ENCODE measurements at regions not wholly inside any gene's neighbourhood (a gene's known extent, or its start where the extent isn't known, plus 50 kb on each side); places are given as distances from the start of the nearest gene placed in this dataset.

DNA sequence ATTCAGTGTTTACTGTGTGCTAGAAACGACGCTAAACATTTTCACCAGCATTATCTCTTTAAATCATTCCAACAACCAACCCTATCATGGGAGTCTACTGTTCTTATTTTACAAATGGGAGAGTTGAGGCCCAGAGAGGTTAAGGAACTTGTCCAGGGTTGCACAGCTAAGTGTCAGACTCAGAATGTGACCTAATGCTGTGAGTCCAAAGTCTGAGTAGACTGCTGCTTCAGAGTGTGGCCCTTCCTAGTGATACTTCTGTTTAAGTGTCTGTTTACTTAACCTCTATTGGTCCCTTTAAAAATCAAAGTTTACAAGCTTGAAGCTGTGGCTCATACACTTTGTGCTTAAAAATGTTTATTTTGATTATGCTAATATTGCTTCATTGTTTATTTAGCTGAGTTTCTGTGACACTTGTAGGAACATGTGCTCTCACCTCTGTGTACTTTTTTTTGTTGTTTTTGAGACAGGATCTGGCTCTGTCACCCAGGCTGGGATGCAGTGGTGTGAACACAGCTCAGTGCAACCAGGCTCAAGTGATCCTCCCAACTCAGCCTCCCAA lies 84.4 kb upstream of the SYPL1 start:
- peaks cover 24% of the 10 kb centered on the region for H3K27me3 Mint-ChIP-seq (ENCODE audit: low read depth)
- H3K4me1 Mint-ChIP-seq (ENCODE audit: low read depth): no peaks in the 10 kb centered on the region
- no peak overlapping the region for H3K27ac Mint-ChIP-seq
- no peaks in the 10 kb centered on the region for H3K9me3 Mint-ChIP-seq
- no peaks in the 10 kb centered on the region for H3K36me3 Mint-ChIP-seq (ENCODE audit: low read depth)
- no peak overlapping the region for H3K4me3 Mint-ChIP-seq
- DNase-seq (ENCODE audit: low spot score): no peak

DNA sequence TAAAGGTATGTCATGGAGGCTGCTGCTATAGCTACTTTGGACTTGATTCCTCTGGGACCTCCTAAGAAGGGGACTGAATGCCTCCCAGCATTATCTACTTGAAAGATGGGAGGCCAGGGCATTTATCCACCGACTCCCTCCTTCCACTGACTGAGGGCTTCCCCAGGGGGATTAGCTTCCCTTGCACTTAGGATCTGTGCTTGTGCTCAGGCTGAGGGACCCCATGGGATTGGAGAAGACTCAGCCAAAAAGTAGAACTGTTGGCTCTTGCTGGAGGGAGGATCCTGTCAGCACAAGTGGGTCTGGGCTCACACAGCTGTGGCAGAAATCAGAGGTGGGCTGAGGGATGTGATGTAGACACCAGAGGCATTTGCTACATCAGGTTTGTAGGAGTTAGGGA lies 81.5 kb upstream of the SYPL1 start:
- Mint-ChIP-seq H3K27me3 (ENCODE audit: low read depth) (peaks cover 30% of the 10 kb centered on the region), H3K27ac (no peak overlapping the region), H3K9me3 (no peaks in the 10 kb centered on the region), H3K36me3 (ENCODE audit: low read depth) (no peaks in the 10 kb centered on the region), H3K4me3 (no peak overlapping the region), H3K4me1 (ENCODE audit: low read depth) (no peaks in the 10 kb centered on the region)
- DNase-seq (ENCODE audit: low spot score): no peak

DNA sequence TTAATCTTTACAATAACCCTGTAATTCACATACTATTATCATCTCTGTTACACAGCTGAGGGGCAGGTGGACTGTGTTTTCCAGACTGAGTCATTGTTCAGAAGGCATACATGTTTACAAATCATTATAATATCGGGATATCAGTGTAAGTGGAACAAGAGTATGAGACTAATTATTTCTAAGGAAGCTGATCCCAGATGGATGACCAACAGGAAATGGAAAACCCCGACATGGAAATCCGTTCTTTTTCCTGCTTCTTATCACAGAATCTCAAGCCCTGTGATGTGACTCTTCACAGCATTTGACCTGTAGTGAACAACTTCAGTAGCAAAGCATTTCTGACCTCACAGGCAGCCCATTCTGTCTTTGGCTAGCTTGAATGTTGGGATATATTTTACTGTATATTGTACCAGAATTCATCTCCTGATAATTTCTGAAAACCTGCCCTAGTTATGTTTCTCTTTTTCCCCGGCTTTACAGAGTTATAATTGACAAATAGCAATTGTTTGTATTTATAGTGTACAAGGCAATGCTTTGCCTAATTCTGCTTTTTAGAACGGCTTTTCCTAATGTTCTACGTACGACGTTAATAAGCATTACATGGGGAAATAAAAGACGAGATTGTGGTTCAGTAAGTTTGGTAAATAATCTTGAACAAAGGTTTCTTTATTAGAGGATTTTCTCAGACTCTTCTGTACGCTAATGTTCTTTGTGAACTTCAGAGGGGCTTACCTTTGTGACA lies 78.6 kb upstream of the SYPL1 start:
- Mint-ChIP-seq H3K4me1 (ENCODE audit: low read depth) (no peaks in the 10 kb centered on the region), H3K36me3 (ENCODE audit: low read depth) (no peaks in the 10 kb centered on the region), H3K27ac (no peak overlapping the region), H3K9me3 (no peaks in the 10 kb centered on the region), H3K4me3 (no peak overlapping the region), H3K27me3 (ENCODE audit: low read depth) (peaks cover 31% of the 10 kb centered on the region)
- DNase-seq (ENCODE audit: low spot score): no peak

DNA sequence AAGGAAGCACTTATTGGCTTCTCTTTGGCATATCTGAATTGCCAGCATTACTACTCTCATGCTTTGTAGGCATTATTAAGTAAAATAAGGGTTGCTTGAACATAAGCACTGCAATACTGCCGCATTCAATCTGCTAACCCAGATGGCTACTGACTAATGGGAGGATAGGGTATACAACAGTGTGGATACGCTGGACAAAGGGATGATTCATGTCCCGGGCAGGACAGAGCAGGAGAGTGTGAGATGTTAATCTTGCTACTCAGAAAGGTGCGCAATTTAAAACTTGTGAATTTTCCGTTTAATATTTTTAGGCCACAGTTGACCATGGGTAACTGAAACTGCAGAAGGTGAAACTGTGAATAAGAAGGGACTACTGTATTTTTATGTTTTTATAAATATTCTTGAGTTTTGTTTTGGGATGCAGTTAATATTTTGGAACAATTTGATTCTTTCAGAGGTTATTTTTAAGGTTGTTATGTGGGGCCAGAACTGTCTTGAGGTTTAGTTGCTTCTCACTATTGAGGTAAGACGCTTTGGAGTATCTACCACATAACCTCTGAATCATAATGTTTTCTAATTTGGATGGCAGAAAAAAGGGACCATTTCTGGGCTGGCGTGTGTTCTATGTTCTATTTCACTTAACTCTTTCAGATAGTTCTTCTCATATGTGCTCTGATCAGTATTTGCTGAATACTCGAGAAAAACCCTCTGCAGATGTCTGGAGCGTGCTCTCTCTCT lies 75.7 kb upstream of the SYPL1 start:
- Mint-ChIP-seq H3K9me3 (no peaks in the 10 kb centered on the region), H3K4me1 (ENCODE audit: low read depth) (peaks cover 10% of the 10 kb centered on the region), H3K36me3 (ENCODE audit: low read depth) (peaks cover 3% of the 10 kb centered on the region), H3K27ac (no peak overlapping the region), H3K27me3 (ENCODE audit: low read depth) (peaks cover 27% of the 10 kb centered on the region), H3K4me3 (no peak overlapping the region)
- DNase-seq (ENCODE audit: low spot score): no peak

DNA sequence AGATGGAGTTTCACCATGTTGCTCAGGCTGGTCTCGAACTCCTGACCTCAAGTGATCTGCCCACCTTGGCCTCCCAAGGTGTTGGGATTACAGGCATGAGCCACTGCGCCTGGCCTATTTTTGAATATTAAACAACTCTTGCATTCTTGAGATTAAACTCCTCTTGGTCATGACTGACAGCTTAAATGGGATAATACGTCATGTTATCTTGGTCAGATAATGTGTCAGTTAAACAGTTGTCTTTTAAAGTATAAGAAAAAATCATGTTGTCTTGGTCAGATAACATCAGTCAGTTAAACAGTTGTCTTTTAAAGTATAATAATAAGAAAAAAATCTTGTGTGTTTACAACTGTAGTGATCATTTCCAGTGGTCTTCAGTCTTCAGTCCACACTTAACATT lies 73.6 kb upstream of the SYPL1 start:
- Mint-ChIP-seq H3K9me3 (no peaks in the 10 kb centered on the region), H3K27ac (no peak overlapping the region), H3K4me3 (no peak overlapping the region), H3K4me1 (ENCODE audit: low read depth) (peaks cover 14% of the 10 kb centered on the region), H3K27me3 (ENCODE audit: low read depth) (peaks cover 18% of the 10 kb centered on the region), H3K36me3 (ENCODE audit: low read depth) (peaks cover 3% of the 10 kb centered on the region)
- DNase-seq (ENCODE audit: low spot score): no peak

DNA sequence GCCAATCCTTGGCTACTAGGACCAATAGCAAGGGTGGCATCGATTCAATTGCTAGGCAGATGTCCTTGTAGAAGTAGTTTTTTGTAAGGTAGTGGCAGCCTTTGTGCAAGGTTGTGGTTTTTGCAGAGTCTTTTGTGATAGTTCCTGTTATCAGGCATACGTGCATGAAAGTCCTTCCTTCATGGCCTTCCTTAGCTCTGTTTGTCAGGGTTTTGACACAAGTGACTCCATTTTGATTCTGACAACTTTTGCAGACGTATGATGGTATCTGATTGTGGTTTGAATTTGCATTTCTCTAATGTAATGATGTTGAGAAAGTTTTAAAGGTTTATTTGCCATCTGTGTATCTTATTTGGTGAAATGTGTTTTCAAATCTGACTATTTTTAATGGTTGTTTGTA lies 71.8 kb upstream of the SYPL1 start:
- Mint-ChIP-seq H3K27ac (no peak overlapping the region), H3K4me3 (no peak overlapping the region), H3K4me1 (ENCODE audit: low read depth) (peaks cover 14% of the 10 kb centered on the region), H3K9me3 (no peaks in the 10 kb centered on the region), H3K27me3 (ENCODE audit: low read depth) (peaks cover 11% of the 10 kb centered on the region), H3K36me3 (ENCODE audit: low read depth) (peaks cover 3% of the 10 kb centered on the region)
- no peak for DNase-seq (ENCODE audit: low spot score)

DNA sequence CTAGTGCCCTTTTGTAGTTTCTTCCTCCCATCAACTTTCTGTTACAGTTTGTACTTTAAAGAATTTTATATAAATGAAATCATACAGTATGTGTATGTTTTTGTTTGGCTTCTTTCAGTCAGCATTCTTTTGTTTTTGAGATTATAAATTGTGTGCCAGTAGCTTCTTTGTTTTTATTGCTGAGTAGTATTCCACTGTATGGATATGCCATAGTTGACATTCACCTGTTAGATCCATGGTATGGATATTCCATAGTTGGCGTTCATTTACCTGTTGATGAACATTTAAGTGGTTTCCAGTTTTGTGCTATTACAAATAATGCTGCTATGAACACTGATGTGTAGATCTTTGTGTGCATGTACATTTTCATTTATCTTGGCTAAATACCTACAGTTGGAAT lies 70.8 kb upstream of the SYPL1 start:
- Mint-ChIP-seq H3K4me3 (no peak overlapping the region), H3K4me1 (ENCODE audit: low read depth) (peaks cover 14% of the 10 kb centered on the region), H3K27me3 (ENCODE audit: low read depth) (peaks cover 3% of the 10 kb centered on the region), H3K36me3 (ENCODE audit: low read depth) (peaks cover 3% of the 10 kb centered on the region), H3K27ac (no peak overlapping the region), H3K9me3 (no peaks in the 10 kb centered on the region)
- DNase-seq (ENCODE audit: low spot score): no peak

DNA sequence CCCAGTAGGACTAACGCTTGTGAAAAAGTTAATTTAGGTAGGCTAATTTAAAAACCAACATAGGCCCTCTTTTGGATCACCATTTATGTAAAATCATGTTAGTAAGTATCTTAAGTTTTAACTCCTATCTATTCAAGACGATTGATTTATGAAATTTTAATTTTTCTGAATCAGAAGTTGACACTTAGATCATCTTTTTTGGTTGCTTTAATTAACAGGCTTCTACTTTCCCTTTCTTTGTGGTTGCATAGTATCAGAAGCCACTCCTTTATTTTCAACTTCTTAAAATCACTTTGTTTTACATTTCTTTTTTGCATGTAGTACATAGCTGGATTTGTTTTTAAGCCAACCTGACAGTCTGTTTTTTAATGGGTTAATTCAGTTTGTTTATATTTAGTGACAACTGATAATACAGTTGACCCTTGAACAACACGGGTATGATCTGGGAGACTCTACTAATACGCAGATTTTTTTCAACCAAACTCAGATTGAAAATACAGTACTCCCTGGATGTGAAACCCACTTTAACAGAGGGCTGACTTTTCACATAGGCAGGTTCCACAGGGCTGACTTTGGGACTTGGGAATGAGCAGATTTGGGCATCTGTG lies 69.7 kb upstream of the SYPL1 start:
- no peaks in the 10 kb centered on the region for H3K27me3 Mint-ChIP-seq (ENCODE audit: low read depth)
- H3K4me1 Mint-ChIP-seq (ENCODE audit: low read depth): peaks cover 14% of the 10 kb centered on the region
- no peak for DNase-seq (ENCODE audit: low spot score)
- no peak overlapping the region for H3K27ac Mint-ChIP-seq
- H3K4me3 Mint-ChIP-seq: no peak overlapping the region
- H3K36me3 Mint-ChIP-seq (ENCODE audit: low read depth): peaks cover 3% of the 10 kb centered on the region
- no peaks in the 10 kb centered on the region for H3K9me3 Mint-ChIP-seq

DNA sequence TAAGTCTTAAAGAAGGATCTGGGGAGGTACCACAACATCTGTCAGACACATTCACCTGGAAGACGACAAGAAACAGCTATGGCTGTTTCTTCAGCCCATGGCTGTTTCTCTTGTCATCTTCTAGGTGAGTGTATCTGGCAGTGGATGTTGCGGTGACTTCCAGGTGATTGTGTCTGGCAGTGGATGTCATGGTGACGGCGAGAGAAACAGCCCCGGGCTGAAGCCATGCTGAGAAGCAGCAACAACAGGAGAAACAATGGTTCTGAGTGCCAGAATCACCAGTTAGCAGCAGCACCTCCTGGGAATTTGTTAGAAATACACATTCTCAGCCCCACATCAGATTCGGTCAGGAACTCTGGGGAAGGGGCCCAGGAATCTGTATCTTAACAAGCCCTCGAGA lies 68.6 kb upstream of the SYPL1 start:
- Mint-ChIP-seq H3K4me3 (no peak overlapping the region), H3K9me3 (no peaks in the 10 kb centered on the region), H3K27me3 (ENCODE audit: low read depth) (peaks cover 7% of the 10 kb centered on the region)

DNA sequence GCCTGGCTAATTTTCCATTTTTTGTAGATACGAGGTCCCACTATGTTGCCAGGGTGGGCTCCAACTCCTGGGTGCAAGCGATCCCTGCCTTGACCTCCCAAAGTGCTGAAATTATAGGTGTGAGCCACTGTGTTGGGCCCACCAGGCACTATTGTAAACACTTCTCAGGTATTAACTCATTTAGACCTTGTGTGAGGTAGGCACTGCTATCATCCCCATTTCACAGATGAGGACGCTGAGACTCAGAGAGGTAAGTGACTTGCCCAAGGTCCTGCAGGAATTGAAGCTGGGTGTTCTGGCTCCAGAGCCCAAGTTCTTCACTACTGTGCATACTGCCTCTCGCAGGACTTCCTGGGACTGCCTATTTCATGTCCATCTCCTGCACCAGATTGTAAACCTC lies 67.1 kb upstream of the SYPL1 start:
- H3K36me3 Mint-ChIP-seq (ENCODE audit: low read depth): peaks cover 3% of the 10 kb centered on the region
- H3K4me3 Mint-ChIP-seq: no peak overlapping the region
- no peak for DNase-seq (ENCODE audit: low spot score)
- H3K9me3 Mint-ChIP-seq: no peaks in the 10 kb centered on the region
- H3K27me3 Mint-ChIP-seq (ENCODE audit: low read depth): peaks cover 17% of the 10 kb centered on the region
- H3K27ac Mint-ChIP-seq: no peak overlapping the region
- peaks cover 15% of the 10 kb centered on the region for H3K4me1 Mint-ChIP-seq (ENCODE audit: low read depth)

More for the DNA sequence above, 68.6 kb upstream of the SYPL1 start:
- no peak overlapping the region for H3K27ac Mint-ChIP-seq
- DNase-seq (ENCODE audit: low spot score): no peak
- peaks cover 3% of the 10 kb centered on the region for H3K36me3 Mint-ChIP-seq (ENCODE audit: low read depth)
- peaks cover 16% of the 10 kb centered on the region for H3K4me1 Mint-ChIP-seq (ENCODE audit: low read depth)

DNA sequence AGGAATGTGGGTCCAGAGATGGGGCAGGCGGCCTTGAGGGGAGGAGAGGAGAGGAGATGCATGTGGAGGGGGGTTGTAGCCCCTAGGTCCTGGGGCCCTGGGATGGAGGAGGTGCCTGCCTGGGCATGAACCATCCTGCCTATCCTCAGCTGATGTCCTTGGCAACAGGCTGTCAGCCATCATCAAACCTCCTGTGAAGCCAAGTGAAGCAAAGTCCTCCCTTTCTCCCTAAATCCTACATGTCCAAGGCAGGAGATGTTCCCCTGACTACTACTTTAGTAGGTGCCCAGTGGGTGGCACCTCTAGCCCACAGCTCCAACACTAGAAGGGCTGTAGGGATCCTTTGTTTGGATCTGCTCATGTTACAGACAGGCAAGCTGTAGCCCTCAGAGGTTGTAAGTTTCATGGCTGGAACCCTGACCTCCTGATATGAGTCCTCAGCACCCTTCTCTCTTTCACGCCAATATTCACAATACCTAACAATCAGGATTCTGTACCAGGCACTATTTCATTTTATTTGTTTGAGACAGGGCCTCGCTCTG lies 66.6 kb upstream of the SYPL1 start:
- no peak overlapping the region for H3K27ac Mint-ChIP-seq
- H3K9me3 Mint-ChIP-seq: no peaks in the 10 kb centered on the region
- peaks cover 18% of the 10 kb centered on the region for H3K27me3 Mint-ChIP-seq (ENCODE audit: low read depth)

DNA sequence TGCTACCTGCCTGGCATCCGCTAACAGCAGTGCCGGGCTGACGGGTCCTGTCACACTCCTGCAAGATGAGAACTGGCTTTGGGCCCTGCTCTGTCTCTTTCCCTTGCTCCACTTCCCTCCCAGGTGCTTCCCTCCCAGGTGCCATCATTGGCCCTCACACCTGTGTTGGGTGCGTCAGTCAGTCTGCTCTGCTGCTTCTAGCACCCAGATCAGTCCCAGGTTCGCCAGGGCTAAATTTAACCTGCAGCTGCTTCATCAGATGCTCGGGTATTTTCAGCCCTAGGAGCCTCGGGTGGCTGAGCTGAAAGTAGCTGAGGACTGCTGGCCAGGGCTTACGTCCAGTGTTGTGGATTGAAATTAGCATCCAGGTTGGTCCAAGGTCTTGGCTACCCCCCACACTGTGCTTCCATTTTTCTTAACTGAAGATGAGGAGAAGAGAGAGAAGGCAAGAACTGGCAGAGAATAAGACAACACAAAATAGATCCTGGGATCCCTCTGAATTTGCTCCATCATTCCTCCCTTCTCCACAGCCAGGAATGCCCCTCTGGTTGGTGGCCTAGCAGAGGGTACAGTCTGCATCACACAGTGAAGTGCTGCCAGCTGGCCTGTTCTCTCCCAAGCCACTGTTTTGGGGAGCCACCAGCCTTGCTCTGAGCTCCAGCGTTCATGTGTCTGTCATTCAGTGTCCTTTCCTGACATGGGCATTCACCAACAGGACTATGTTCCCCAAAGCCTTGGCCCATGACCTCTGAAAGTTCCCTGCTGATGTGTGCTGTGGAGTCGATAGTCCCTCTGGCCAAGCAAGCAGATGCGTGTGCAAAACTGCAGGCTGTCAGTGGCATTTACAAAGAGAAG lies 65.9 kb upstream of the SYPL1 start:
- H3K36me3 Mint-ChIP-seq (ENCODE audit: low read depth): peaks cover 2% of the 10 kb centered on the region
- DNase-seq (ENCODE audit: low spot score): no peak
- H3K9me3 Mint-ChIP-seq: no peaks in the 10 kb centered on the region
- peaks cover 18% of the 10 kb centered on the region for H3K27me3 Mint-ChIP-seq (ENCODE audit: low read depth)
- peaks cover 8% of the 10 kb centered on the region for H3K4me1 Mint-ChIP-seq (ENCODE audit: low read depth)
- H3K4me3 Mint-ChIP-seq: no peak overlapping the region
- H3K27ac Mint-ChIP-seq: no peak overlapping the region

More for the DNA sequence above, 66.6 kb upstream of the SYPL1 start:
- DNase-seq (ENCODE audit: low spot score): no peak
- no peak overlapping the region for H3K4me3 Mint-ChIP-seq
- peaks cover 10% of the 10 kb centered on the region for H3K4me1 Mint-ChIP-seq (ENCODE audit: low read depth)
- H3K36me3 Mint-ChIP-seq (ENCODE audit: low read depth): peaks cover 3% of the 10 kb centered on the region

DNA sequence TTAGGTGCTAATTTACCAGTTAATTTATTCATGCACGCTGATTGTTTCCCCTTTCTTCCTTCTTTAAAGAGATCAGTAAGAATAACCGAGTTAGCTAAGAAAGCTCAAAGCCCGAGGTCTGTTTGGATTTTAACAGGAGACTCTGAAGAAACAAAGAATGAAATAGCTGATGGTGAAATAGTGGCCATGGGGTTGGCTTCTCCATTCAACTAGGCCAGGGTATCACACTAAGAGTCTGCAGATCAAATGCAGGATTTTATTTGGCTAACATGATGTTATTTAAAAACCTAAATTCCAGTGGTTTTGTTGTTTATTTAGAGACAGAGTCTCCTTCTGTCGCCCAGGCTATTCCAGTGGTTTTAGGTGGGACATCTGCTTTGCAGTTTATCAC lies 65.2 kb upstream of the SYPL1 start:
- no peak overlapping the region for H3K27ac Mint-ChIP-seq
- no peaks in the 10 kb centered on the region for H3K9me3 Mint-ChIP-seq
- DNase-seq (ENCODE audit: low spot score): no peak
- peaks cover 18% of the 10 kb centered on the region for H3K27me3 Mint-ChIP-seq (ENCODE audit: low read depth)
- no peak overlapping the region for H3K4me3 Mint-ChIP-seq
- H3K4me1 Mint-ChIP-seq (ENCODE audit: low read depth): peaks cover 4% of the 10 kb centered on the region
- H3K36me3 Mint-ChIP-seq (ENCODE audit: low read depth): no peaks in the 10 kb centered on the region
